Mucosa of rectum (tissue), 2 donors: ENCODE measurements at regions not wholly inside any gene's neighbourhood (a gene's known extent, or its start where the extent isn't known, plus 50 kb on each side); places are given as distances from the start of the nearest gene placed in this dataset.
"Not testable (repeated sequence)": the region's sequence is repeated elsewhere in the genome, so short reads cannot be mapped to it uniquely, and the experiment has no call there.

Experiments
- H3K27ac ChIP-seq, 2 donors: one replicate each; pipeline ENCODE4 v1.7.0; 2013; ENCODE audit warnings: inconsistent platforms in 2 of 2, low read depth in 2 of 2, low read length in 2 of 2
- H3K27me3 ChIP-seq, 2 donors: one replicate each; pipeline ENCODE4 v1.7.0; 2013; ENCODE audit warnings: low read length in 2 of 2; ENCODE audit not compliant: control insufficient read depth in 2 of 2, insufficient read depth in 2 of 2
- H3K36me3 ChIP-seq, 2 donors: one replicate each; pipeline ENCODE4 v1.7.0; 2013; ENCODE audit warnings: low read length in 2 of 2; ENCODE audit not compliant: control insufficient read depth in 2 of 2, insufficient read depth in 2 of 2
- H3K4me1 ChIP-seq, 2 donors: one replicate each; pipeline ENCODE4 v1.7.0; 2013; ENCODE audit warnings: low read length in 2 of 2, mild to moderate bottlenecking in 1 of 2; ENCODE audit not compliant: control insufficient read depth in 2 of 2, insufficient read depth in 2 of 2
- H3K4me3 ChIP-seq, 2 donors: one replicate each; pipeline ENCODE4 v1.7.0; 2013; ENCODE audit warnings: low read length in 2 of 2
- H3K9ac ChIP-seq, 2 donors: one replicate each; pipeline ENCODE4 v1.7.0; 2013; ENCODE audit warnings: low read length in 2 of 2, low read depth in 1 of 2, mild to moderate bottlenecking in 1 of 2
- H3K9me3 ChIP-seq, 2 donors: one replicate each; pipeline ENCODE4 v1.7.0; 2013; ENCODE audit warnings: low read length in 2 of 2; ENCODE audit not compliant: control insufficient read depth in 2 of 2
- donor health status: healthy.
- donor health status: Normal muscosa, but diverticular disease.

GRCh38 chr16:27636453-27637240 is 86.7 kb downstream of the KATNIP start:
- H3K4me1 ChIP-seq = peaks cover 22 to 27% of the 10 kb centered on the region in 2 donors
- H3K36me3 ChIP-seq = peaks cover 0 to 12% of the 10 kb centered on the region in 2 donors
- H3K9ac ChIP-seq = no peak overlapping the region
- H3K4me3 ChIP-seq = no peak overlapping the region
- no peaks in the 10 kb centered on the region for H3K9me3 ChIP-seq
- no peak overlapping the region for H3K27ac ChIP-seq
- H3K27me3 ChIP-seq = no peaks in the 10 kb centered on the region

GRCh38 chr16:27638833-27639560 is 89.1 kb downstream of the KATNIP start:
- Histone ChIP-seq H3K4me3 (no peak overlapping the region), H3K27ac (peak overlapping the region; percentile 66 to 74), H3K27me3 (no peaks in the 10 kb centered on the region), H3K4me1 (peaks cover 22 to 27% of the 10 kb centered on the region in 2 donors), H3K9ac (peak overlapping the region in 1 of 2 donors; percentile 8), H3K9me3 (no peaks in the 10 kb centered on the region), H3K36me3 (no peaks in the 10 kb centered on the region)

GRCh38 chr16:27639561-27640276 is 89.8 kb downstream of the KATNIP start:
- Histone ChIP-seq H3K4me1 (peaks cover 22 to 27% of the 10 kb centered on the region in 2 donors), H3K27ac (peak overlapping the region; percentile 66 to 74), H3K27me3 (no peaks in the 10 kb centered on the region)

GRCh38 chr16:27640277-27640600 is 90.3 kb downstream of the KATNIP start:
- no peak overlapping the region for H3K9ac ChIP-seq
- no peak overlapping the region for H3K27ac ChIP-seq

More at GRCh38 chr16:27639561-27640276, 89.8 kb downstream of the KATNIP start:
- H3K36me3 ChIP-seq = no peaks in the 10 kb centered on the region
- H3K9ac ChIP-seq = peak overlapping the region in 1 of 2 donors; percentile 8
- H3K4me3 ChIP-seq = no peak overlapping the region
- no peaks in the 10 kb centered on the region for H3K9me3 ChIP-seq

GRCh38 chr16:27641260-27641659 is 91.3 kb downstream of the KATNIP start:
- Histone ChIP-seq H3K4me3 (no peak overlapping the region), H3K9me3 (no peaks in the 10 kb centered on the region), H3K36me3 (no peaks in the 10 kb centered on the region), H3K9ac (no peak overlapping the region), H3K4me1 (peaks cover 17 to 21% of the 10 kb centered on the region in 2 donors), H3K27me3 (no peaks in the 10 kb centered on the region), H3K27ac (no peak overlapping the region)

More at GRCh38 chr16:27640277-27640600, 90.3 kb downstream of the KATNIP start:
- Histone ChIP-seq H3K27me3 (no peaks in the 10 kb centered on the region), H3K4me1 (peaks cover 20 to 26% of the 10 kb centered on the region in 2 donors), H3K4me3 (no peak overlapping the region), H3K36me3 (no peaks in the 10 kb centered on the region), H3K9me3 (no peaks in the 10 kb centered on the region)

GRCh38 chr16:27641734-27642415 is 91.9 kb downstream of the KATNIP start:
- not testable (repeated sequence) for H3K27ac ChIP-seq, H3K27me3 ChIP-seq, H3K9me3 ChIP-seq, H3K36me3 ChIP-seq, H3K4me3 ChIP-seq, H3K9ac ChIP-seq
- peaks cover 15 to 21% of the 10 kb centered on the region in 2 donors for H3K4me1 ChIP-seq

- Histone ChIP-seq H3K36me3 (no peaks in the 10 kb centered on the region), H3K27ac (no peak overlapping the region), H3K27me3 (no peaks in the 10 kb centered on the region), H3K9me3 (no peaks in the 10 kb centered on the region), H3K4me3 (no peak overlapping the region), H3K4me1 (peaks cover 15 to 21% of the 10 kb centered on the region in 2 donors), H3K9ac (no peak overlapping the region)
These were observed 92.8 kb downstream of the KATNIP start for GRCh38 chr16:27642756-27643155.

GRCh38 chr16:27644165-27644564 is 94.2 kb downstream of the KATNIP start:
- Histone ChIP-seq H3K4me3 (no peak overlapping the region), H3K27ac (no peak overlapping the region), H3K36me3 (peaks cover 0 to 9% of the 10 kb centered on the region in 2 donors), H3K9me3 (no peaks in the 10 kb centered on the region), H3K9ac (no peak overlapping the region), H3K4me1 (peaks cover 4 to 8% of the 10 kb centered on the region in 2 donors), H3K27me3 (no peaks in the 10 kb centered on the region)

- no peak overlapping the region for H3K9ac ChIP-seq
- no peaks in the 10 kb centered on the region for H3K27me3 ChIP-seq
- no peaks in the 10 kb centered on the region for H3K9me3 ChIP-seq
- H3K4me3 ChIP-seq = no peak overlapping the region
- peaks cover 0 to 8% of the 10 kb centered on the region in 2 donors for H3K4me1 ChIP-seq
- H3K27ac ChIP-seq = no peak overlapping the region
- peaks cover 0 to 9% of the 10 kb centered on the region in 2 donors for H3K36me3 ChIP-seq
These were observed 95.5 kb downstream of the KATNIP start for GRCh38 chr16:27645396-27645795.
